A549 (cell line): ENCODE measurements at regions not wholly inside any gene's neighbourhood (a gene's known extent, or its start where the extent isn't known, plus 50 kb on each side); places are given as distances from the start of the nearest gene placed in this dataset.

Experiments
- POLR2A ChIP-seq: IDR thresholded peaks from 2 replicates; pipeline ENCODE4 v1.6.1; 2012; ENCODE audit warnings: mild to moderate bottlenecking, low read length
- RAD21 ChIP-seq, 2 experiments: fragments of >200 bp in 1 of 2; sonication (Bioruptor Twin) in 1 of 2; formaldehyde crosslinking in 1 of 2; IDR thresholded peaks in 1 of 2; conservative IDR thresholded peaks in 1 of 2; 2 replicates in 1 of 2; 3 replicates in 1 of 2; pipeline ENCODE4 v1.6.1; 2012 to 2018; ENCODE audit warnings: inconsistent platforms in 1 of 2
- SMC3 ChIP-seq: fragments of >200 bp; sonication (Bioruptor Twin); formaldehyde crosslinking; IDR thresholded peaks from 3 replicates; pipeline ENCODE4 v1.6.1; 2018; ENCODE audit warnings: inconsistent platforms
- TF ChIP-seq, protein P1 (sequence below): fragments of 200-600 bp; sonication (generic); IDR thresholded peaks from 2 replicates; pipeline ENCODE4 v1.6.1; 2016; ENCODE audit warnings: antibody characterized with exemption, mild to moderate bottlenecking, moderate library complexity

GRCh38 chr5:90336752-90337151 is 72.8 kb downstream of the CETN3 start:
- TF ChIP-seq SMC3 (no peak), POLR2A (no peak), RAD21 (conservative IDR thresholded peaks at IDR 0.05 in 1 of 2, IDR thresholded peaks at IDR 0.05 in 1 of 2) (no peak)
- TF ChIP-seq, protein P1, sequence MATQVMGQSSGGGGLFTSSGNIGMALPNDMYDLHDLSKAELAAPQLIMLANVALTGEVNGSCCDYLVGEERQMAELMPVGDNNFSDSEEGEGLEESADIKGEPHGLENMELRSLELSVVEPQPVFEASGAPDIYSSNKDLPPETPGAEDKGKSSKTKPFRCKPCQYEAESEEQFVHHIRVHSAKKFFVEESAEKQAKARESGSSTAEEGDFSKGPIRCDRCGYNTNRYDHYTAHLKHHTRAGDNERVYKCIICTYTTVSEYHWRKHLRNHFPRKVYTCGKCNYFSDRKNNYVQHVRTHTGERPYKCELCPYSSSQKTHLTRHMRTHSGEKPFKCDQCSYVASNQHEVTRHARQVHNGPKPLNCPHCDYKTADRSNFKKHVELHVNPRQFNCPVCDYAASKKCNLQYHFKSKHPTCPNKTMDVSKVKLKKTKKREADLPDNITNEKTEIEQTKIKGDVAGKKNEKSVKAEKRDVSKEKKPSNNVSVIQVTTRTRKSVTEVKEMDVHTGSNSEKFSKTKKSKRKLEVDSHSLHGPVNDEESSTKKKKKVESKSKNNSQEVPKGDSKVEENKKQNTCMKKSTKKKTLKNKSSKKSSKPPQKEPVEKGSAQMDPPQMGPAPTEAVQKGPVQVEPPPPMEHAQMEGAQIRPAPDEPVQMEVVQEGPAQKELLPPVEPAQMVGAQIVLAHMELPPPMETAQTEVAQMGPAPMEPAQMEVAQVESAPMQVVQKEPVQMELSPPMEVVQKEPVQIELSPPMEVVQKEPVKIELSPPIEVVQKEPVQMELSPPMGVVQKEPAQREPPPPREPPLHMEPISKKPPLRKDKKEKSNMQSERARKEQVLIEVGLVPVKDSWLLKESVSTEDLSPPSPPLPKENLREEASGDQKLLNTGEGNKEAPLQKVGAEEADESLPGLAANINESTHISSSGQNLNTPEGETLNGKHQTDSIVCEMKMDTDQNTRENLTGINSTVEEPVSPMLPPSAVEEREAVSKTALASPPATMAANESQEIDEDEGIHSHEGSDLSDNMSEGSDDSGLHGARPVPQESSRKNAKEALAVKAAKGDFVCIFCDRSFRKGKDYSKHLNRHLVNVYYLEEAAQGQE, result no peak
